HG03342 (cell line): ENCODE measurements at regions not wholly inside any gene's neighbourhood (a gene's known extent, or its start where the extent isn't known, plus 50 kb on each side); places are given as distances from the start of the nearest gene placed in this dataset.
"Not testable (repeated sequence)": the region's sequence is repeated elsewhere in the genome, so short reads cannot be mapped to it uniquely, and the experiment has no call there.

ENCODE experiments used
- ATAC-seq: cut with Tn5 transposase; IDR thresholded peaks from one replicate; pipeline ENCODE4 v1.9.1; 2021; ENCODE audit warnings: mild to moderate bottlenecking, moderate library complexity; ENCODE audit not compliant: unreplicated experiment

- not testable (repeated sequence) for ATAC-seq
Observed at GRCh38 chr2:87500951-87501350, 246.9 kb upstream of the PLGLB2 start.

GRCh38 chr2:87502948-87503347 is 244.9 kb upstream of the PLGLB2 start:
- ATAC-seq, result not testable (repeated sequence)

GRCh38 chr2:87505239-87505638 is 242.6 kb upstream of the PLGLB2 start:
- not testable (repeated sequence) for ATAC-seq

GRCh38 chr2:87505909-87506308 is 242.0 kb upstream of the PLGLB2 start:
- ATAC-seq, result not testable (repeated sequence)

GRCh38 chr2:87507378-87508348 is 240.2 kb upstream of the PLGLB2 start:
- ATAC-seq, result not testable (repeated sequence)

- ATAC-seq, result not testable (repeated sequence)
Observed at GRCh38 chr2:87511195-87511778, 236.6 kb upstream of the PLGLB2 start.

GRCh38 chr2:87512864-87513530 is 234.9 kb upstream of the PLGLB2 start:
- ATAC-seq, result not testable (repeated sequence)

- peak; percentile 70 for ATAC-seq
Observed at GRCh38 chr2:87514034-87514433, 233.9 kb upstream of the PLGLB2 start.

GRCh38 chr2:87514515-87514914 is 233.4 kb upstream of the PLGLB2 start:
- not testable (repeated sequence) for ATAC-seq

GRCh38 chr2:87515226-87515625 is 232.7 kb upstream of the PLGLB2 start:
- ATAC-seq, result not testable (repeated sequence)

GRCh38 chr2:87515875-87516274 is 232.0 kb upstream of the PLGLB2 start:
- ATAC-seq, result not testable (repeated sequence)

GRCh38 chr2:87516369-87516967 is 231.4 kb upstream of the PLGLB2 start:
- not testable (repeated sequence) for ATAC-seq

- ATAC-seq, result not testable (repeated sequence)
Observed at GRCh38 chr2:87517438-87517837, 230.4 kb upstream of the PLGLB2 start.

GRCh38 chr2:87518066-87518465 is 229.8 kb upstream of the PLGLB2 start:
- not testable (repeated sequence) for ATAC-seq

GRCh38 chr2:87518547-87518946 is 229.3 kb upstream of the PLGLB2 start:
- not testable (repeated sequence) for ATAC-seq

GRCh38 chr2:87519158-87520011 is 228.5 kb upstream of the PLGLB2 start:
- ATAC-seq, result peak; percentile 43

GRCh38 chr2:87521057-87521456 is 226.8 kb upstream of the PLGLB2 start:
- ATAC-seq, result peak; percentile 68

- not testable (repeated sequence) for ATAC-seq
Observed at GRCh38 chr2:87521489-87521888, 226.4 kb upstream of the PLGLB2 start.

- not testable (repeated sequence) for ATAC-seq
Observed at GRCh38 chr2:87524619-87525188, 223.2 kb upstream of the PLGLB2 start.
